Karpas-422 (cell line): ENCODE measurements at regions not wholly inside any gene's neighbourhood (a gene's known extent, or its start where the extent isn't known, plus 50 kb on each side); places are given as distances from the start of the nearest gene placed in this dataset.

Experiments
- DNase-seq: peaks from one replicate; pipeline ENCODE4 v3.0.0-alpha.2; 2015
- H2AFZ ChIP-seq: fragments of 200-600 bp; sonication (generic); 2 replicates; pipeline ENCODE4 v1.6.1; 2014; ENCODE audit warnings: antibody characterized with exemption, low read length, mixed read lengths
- H3K27ac ChIP-seq: fragments of 200-600 bp; sonication (generic); 2 replicates; pipeline ENCODE4 v1.5.1; 2014; ENCODE audit warnings: mild to moderate bottlenecking, low read length, moderate library complexity
- H3K27me3 ChIP-seq: fragments of 200-600 bp; sonication (generic); 2 replicates; pipeline ENCODE4 v1.6.1; 2014; ENCODE audit warnings: low read length, mixed read lengths
- H3K36me3 ChIP-seq: fragments of 200-600 bp; sonication (generic); 2 replicates; pipeline ENCODE4 v1.6.1; 2014; ENCODE audit warnings: low read length, mixed read lengths; ENCODE audit not compliant: insufficient read depth
- H3K4me1 ChIP-seq: fragments of 200-600 bp; sonication (generic); 2 replicates; pipeline ENCODE4 v1.6.1; 2014; ENCODE audit warnings: mild to moderate bottlenecking, low read length, mixed read lengths
- H3K4me2 ChIP-seq: fragments of 200-600 bp; sonication (generic); 2 replicates; pipeline ENCODE4 v1.6.1; 2014; ENCODE audit warnings: low read length, low read depth, mild to moderate bottlenecking; ENCODE audit not compliant: poor library complexity, severe bottlenecking
- H3K4me3 ChIP-seq: fragments of 200-600 bp; sonication (generic); 2 replicates; pipeline ENCODE4 v1.5.1; 2014; ENCODE audit warnings: mild to moderate bottlenecking, antibody characterized with exemption, low read length, mixed read lengths
- H3K79me2 ChIP-seq: fragments of 200-600 bp; sonication (generic); 2 replicates; pipeline ENCODE4 v1.6.1; 2014; ENCODE audit warnings: mild to moderate bottlenecking, low read length, mixed read lengths
- H3K9ac ChIP-seq: fragments of 200-600 bp; sonication (generic); 2 replicates; pipeline ENCODE4 v1.6.0; 2014; ENCODE audit warnings: low read length
- H3K9me2 ChIP-seq: fragments of 200-600 bp; sonication (generic), shearing (Covaris generic); replicated peaks from 2 replicates; pipeline ENCODE4 v1.6.0; 2014; ENCODE audit warnings: mild to moderate bottlenecking, low read length, moderate library complexity; ENCODE audit not compliant: insufficient read depth
- H3K9me3 ChIP-seq: fragments of 300-700, 200-600 bp; sonication (generic); 2 replicates; pipeline ENCODE4 v1.6.1; 2014; ENCODE audit warnings: low read length, mixed read lengths
- H4K20me1 ChIP-seq: fragments of 200-600 bp; sonication (generic); 2 replicates; pipeline ENCODE4 v1.6.1; 2014; ENCODE audit warnings: mild to moderate bottlenecking, antibody characterized with exemption, low read length, low read depth; ENCODE audit not compliant: insufficient read depth

- H4K20me1 ChIP-seq, result no peaks in the 10 kb centered on the region
- no peaks in the 10 kb centered on the region for H3K4me1 ChIP-seq
- no peak overlapping the region for H3K27ac ChIP-seq
- no peak overlapping the region for H3K4me3 ChIP-seq
- no peaks in the 10 kb centered on the region for H3K79me2 ChIP-seq
- H3K9ac ChIP-seq, result no peak overlapping the region
- no peak overlapping the region for H3K4me2 ChIP-seq
- H3K9me2 ChIP-seq, result no peaks in the 10 kb centered on the region
- H3K36me3 ChIP-seq, result no peaks in the 10 kb centered on the region
- no peak overlapping the region for H2AFZ ChIP-seq
- no peak for DNase-seq
- H3K27me3 ChIP-seq, result no peaks in the 10 kb centered on the region
- H3K9me3 ChIP-seq, result no peaks in the 10 kb centered on the region
These were observed 169.5 kb upstream of the IER5L start for GRCh38 chr9:129347316-129348120.

GRCh38 chr9:129346046-129346445, 168.0 kb upstream of the IER5L start:
- no peak overlapping the region for H3K9ac ChIP-seq
- no peaks in the 10 kb centered on the region for H3K4me1 ChIP-seq
- H3K9me3 ChIP-seq, result no peaks in the 10 kb centered on the region

GRCh38 chr9:129344641-129345495, 166.8 kb upstream of the IER5L start:
- Histone ChIP-seq H3K9me2 (no peaks in the 10 kb centered on the region), H3K9ac (no peak overlapping the region), H3K79me2 (no peaks in the 10 kb centered on the region), H3K4me1 (no peaks in the 10 kb centered on the region), H3K4me2 (no peak overlapping the region), H2AFZ (no peak overlapping the region), H3K27ac (no peak overlapping the region), H3K4me3 (no peak overlapping the region), H3K9me3 (no peaks in the 10 kb centered on the region), H4K20me1 (no peaks in the 10 kb centered on the region), H3K27me3 (no peaks in the 10 kb centered on the region), H3K36me3 (no peaks in the 10 kb centered on the region)
- DNase-seq, result no peak

More at GRCh38 chr9:129346046-129346445, 168.0 kb upstream of the IER5L start:
- Histone ChIP-seq H3K27me3 (no peaks in the 10 kb centered on the region), H3K79me2 (no peaks in the 10 kb centered on the region), H3K4me3 (no peak overlapping the region), H3K27ac (no peak overlapping the region), H4K20me1 (no peaks in the 10 kb centered on the region), H2AFZ (no peak overlapping the region), H3K9me2 (no peaks in the 10 kb centered on the region), H3K36me3 (no peaks in the 10 kb centered on the region), H3K4me2 (no peak overlapping the region)
- no peak for DNase-seq

DNA sequence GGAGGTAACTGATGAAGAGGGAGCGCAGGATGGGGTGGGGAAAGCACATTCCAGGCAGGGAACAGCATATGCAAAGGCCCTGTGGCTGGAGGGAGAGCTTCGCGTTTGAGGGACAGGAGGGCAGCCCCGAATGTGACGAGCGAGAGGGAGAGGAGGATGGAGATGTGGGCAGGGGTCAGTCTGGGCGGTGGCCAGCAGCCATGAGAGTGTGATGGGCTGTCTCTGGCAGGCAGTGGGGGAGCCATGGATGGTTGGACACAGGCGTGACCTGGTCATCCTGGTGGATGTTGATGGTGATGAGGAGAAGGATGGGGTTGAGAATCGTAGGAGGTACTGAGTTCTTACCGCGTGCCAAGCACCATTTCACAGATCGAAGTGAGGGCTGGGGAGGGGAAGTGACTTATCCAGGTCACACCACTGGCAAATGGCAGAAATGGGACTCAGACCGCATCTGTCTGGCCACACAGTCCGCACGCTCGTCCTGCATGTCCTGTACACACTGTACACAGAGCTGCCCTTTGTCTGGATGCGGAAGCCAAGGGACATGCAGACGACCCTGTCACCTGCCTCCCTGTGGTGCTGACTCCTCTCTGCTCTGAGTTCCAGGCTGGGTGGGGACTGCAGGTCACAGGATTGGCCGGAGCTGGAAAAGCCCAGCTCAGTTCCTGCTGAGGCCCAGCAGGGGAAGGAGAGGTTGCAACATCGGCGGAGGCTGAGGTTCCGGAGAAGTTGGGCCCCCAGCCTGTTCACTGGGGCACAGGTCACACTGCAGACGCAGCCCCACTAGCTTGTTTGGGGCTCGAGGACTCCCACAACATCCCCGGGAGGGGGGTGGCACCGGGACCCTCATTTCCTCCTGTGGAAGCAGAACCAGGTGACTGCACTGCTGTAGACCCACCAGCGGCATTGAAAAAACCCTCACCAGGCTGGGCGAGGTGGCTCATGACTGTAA, 165.6 kb upstream of the IER5L start:
- no peaks in the 10 kb centered on the region for H3K9me2 ChIP-seq
- no peak overlapping the region for H3K9ac ChIP-seq
- no peaks in the 10 kb centered on the region for H3K27me3 ChIP-seq
- H2AFZ ChIP-seq, result no peak overlapping the region
- H3K4me1 ChIP-seq, result no peaks in the 10 kb centered on the region
- no peak for DNase-seq
- no peak overlapping the region for H3K4me3 ChIP-seq
- H3K4me2 ChIP-seq, result no peak overlapping the region
- no peak overlapping the region for H3K27ac ChIP-seq
- H4K20me1 ChIP-seq, result no peaks in the 10 kb centered on the region
- H3K9me3 ChIP-seq, result no peaks in the 10 kb centered on the region
- no peaks in the 10 kb centered on the region for H3K79me2 ChIP-seq
- no peaks in the 10 kb centered on the region for H3K36me3 ChIP-seq

- Histone ChIP-seq H3K9me3 (no peaks in the 10 kb centered on the region), H3K4me3 (no peak overlapping the region), H3K9me2 (no peaks in the 10 kb centered on the region), H4K20me1 (no peaks in the 10 kb centered on the region), H3K27me3 (no peaks in the 10 kb centered on the region), H3K4me1 (no peaks in the 10 kb centered on the region), H3K9ac (no peak overlapping the region), H3K79me2 (no peaks in the 10 kb centered on the region), H3K27ac (no peak overlapping the region), H3K36me3 (no peaks in the 10 kb centered on the region), H2AFZ (no peak overlapping the region), H3K4me2 (no peak overlapping the region)
- no peak for DNase-seq
These were observed 164.7 kb upstream of the IER5L start for GRCh38 chr9:129342591-129343423.

DNA sequence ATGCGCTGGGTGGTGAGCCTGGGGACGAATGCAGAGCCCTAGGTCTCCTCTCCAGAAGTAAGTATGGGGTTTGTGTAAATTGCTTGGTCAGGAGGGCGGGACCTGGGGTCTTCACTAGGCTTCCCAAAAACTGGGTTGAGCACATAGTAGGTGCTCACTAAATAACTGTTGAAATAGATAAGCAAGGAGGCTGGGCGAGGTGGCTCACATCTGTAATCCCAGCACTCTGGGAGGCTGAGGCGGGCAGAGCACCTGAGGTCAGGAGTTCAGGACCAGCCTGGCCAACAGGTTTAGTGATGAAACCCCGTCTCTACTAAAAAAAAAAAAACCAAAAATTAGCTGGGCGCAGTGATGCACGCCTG, 163.9 kb upstream of the IER5L start:
- no peak overlapping the region for H2AFZ ChIP-seq
- H3K79me2 ChIP-seq, result no peaks in the 10 kb centered on the region
- no peak overlapping the region for H3K4me2 ChIP-seq
- H4K20me1 ChIP-seq, result no peaks in the 10 kb centered on the region
- no peak overlapping the region for H3K9ac ChIP-seq
- no peaks in the 10 kb centered on the region for H3K27me3 ChIP-seq
- no peaks in the 10 kb centered on the region for H3K9me2 ChIP-seq
- H3K4me3 ChIP-seq, result no peak overlapping the region
- no peaks in the 10 kb centered on the region for H3K36me3 ChIP-seq
- no peaks in the 10 kb centered on the region for H3K9me3 ChIP-seq
- no peak overlapping the region for H3K27ac ChIP-seq
- H3K4me1 ChIP-seq, result peaks cover under 1% of the 10 kb centered on the region; the same call in 1 of the 2 replicates
- no peak for DNase-seq

- no peaks in the 10 kb centered on the region for H3K36me3 ChIP-seq
- no peaks in the 10 kb centered on the region for H3K9me3 ChIP-seq
- H3K4me1 ChIP-seq, result peaks cover 6% of the 10 kb centered on the region
- H3K79me2 ChIP-seq, result no peaks in the 10 kb centered on the region
- no peak overlapping the region for H3K27ac ChIP-seq
- no peaks in the 10 kb centered on the region for H3K27me3 ChIP-seq
- H4K20me1 ChIP-seq, result no peaks in the 10 kb centered on the region
- H3K4me2 ChIP-seq, result no peak overlapping the region
- no peak overlapping the region for H2AFZ ChIP-seq
- H3K9ac ChIP-seq, result no peak overlapping the region
- no peak for DNase-seq
- H3K9me2 ChIP-seq, result no peaks in the 10 kb centered on the region
- no peak overlapping the region for H3K4me3 ChIP-seq
These were observed 163.3 kb upstream of the IER5L start for GRCh38 chr9:129341171-129341986.
